Hepatic stellate cell (primary cell): ENCODE measurements at regions not wholly inside any gene's neighbourhood (a gene's known extent, or its start where the extent isn't known, plus 50 kb on each side); places are given as distances from the start of the nearest gene placed in this dataset.

Experiments
- DNase-seq: peaks from one replicate; pipeline ENCODE4 v3.0.0; 2011; ENCODE audit warnings: low spot score

DNA sequence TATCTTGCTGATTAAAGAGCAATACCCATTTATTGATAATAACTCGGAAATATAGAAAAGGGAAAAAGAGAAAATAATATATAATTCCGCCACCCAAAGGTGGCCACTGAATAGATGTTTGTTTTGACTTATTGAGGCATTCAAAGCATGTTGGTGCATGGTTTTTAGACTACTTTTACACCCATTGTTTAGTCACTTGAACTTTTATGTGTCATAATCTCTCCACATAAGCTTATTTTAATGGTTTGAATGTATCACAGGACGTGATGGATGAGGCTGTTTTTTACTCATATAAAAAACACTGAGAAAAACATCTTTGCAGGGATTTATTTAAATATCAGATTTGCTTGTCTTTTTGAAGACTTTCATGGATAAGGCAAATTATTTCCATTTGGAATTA, 120.4 kb downstream of the ACKR3 start:
- DNase-seq = no peak

DNA sequence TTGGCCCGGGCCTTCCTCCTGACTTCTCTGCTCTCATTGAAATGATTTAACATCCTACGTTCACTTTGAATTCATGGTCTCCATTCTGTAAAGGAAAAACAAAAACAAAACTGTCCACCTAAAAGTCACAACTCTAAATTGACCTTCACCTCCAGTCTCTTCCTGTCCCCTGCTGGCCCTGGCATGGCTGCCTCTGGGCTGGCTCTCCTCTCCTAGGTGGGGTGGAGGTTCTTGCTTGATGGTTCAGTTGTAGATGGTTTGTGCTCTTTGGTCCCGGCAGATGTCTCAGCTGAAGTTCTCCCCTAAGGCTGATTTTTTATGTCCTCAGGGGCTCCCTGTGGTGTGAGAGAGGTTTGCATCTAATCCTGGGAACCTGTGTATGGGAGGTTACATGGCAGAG, 121.1 kb downstream of the ACKR3 start:
- no peak for DNase-seq

DNA sequence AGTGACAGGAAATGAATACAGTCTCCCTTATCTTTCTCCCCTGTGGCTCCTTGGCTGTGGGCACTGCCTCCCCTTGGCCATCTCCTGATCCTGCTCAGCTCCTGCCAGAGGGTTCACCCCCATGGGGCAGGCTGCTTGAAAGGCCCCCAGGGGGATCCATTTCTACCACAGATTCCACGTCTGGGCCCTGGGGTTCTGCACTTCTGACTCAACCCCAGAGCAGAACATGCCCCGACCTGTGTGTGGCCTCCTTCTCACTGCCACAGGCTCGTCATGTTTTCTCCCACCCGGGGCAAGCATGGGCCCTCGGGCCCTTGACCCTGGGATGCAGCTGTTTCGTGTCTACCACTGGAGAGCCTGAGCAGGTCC, 122.2 kb downstream of the ACKR3 start:
- DNase-seq = no peak

DNA sequence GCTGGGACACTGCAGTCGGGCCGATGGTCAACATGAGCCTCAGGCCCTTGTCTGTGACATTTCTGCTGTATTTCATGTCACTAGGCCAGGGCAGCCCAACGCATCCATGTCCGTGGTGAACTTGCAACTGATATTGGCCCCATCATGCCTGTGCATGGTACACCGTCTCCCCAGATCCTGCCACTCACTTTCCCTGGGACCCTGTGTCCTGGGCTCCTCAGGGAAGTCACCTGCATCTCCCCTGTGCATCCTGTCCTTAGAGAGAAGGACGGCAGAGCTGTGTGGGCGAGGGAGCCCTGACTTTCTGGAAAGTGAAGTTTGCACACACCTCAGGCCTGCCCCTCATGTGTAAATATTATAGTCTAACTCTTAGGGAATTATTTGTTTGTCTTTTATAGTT, 123.3 kb downstream of the ACKR3 start:
- DNase-seq = no peak

DNA sequence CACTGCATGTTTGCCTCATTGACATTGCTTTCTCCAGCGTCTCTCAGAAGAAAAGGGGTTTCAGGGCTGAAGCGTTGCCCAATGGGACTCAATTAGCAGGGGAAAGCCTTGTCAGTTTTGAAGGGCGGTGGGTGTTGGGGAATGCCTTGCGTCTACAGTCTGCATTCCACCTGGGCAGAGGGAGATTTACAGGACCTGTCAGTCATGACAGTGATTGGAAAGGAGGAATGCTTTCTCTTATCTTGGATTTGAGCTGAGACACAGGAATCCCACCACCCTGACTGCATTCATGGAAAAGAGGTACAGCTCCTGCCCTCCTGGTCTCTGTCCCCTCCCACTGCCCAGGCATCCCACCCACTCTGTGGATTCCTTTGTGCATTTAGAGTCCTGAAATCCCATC, 123.9 kb downstream of the ACKR3 start:
- DNase-seq = no peak

DNA sequence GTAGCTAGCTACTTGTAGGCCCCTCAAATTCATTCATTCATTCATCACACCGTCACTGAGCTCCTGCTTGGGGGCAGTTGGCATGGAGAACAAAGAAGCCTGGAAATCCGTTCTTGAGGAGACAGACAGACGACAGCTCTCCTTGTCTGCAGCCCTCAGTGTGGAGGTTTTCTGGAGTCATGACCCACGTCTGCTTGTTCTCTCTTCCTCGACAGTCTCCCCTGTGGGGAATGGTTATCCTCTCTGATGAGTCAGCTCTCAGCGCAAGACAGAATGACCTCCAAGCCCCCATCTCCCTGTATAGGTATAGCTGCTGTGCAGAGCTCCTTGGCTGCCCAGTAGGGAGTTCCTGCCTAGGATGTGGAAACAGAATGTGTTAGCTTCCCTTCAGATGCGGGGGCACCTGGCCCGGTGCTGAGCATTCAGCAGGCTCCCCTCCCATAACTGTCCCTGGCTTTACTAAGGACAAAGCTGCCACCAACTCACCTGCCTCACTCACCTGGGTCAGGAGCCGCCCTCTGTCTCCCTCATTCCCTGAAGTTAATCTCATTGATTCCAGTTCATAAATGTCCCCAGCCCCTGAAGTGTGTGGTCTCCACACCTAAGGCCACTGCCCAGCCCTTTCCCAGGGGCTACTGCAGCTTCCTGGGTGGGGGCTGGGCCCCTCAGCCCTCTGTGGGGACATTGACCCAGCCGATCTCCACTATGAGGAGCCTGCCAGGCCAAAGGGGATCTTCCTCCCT, 124.7 kb downstream of the ACKR3 start:
- DNase-seq = no peak

DNA sequence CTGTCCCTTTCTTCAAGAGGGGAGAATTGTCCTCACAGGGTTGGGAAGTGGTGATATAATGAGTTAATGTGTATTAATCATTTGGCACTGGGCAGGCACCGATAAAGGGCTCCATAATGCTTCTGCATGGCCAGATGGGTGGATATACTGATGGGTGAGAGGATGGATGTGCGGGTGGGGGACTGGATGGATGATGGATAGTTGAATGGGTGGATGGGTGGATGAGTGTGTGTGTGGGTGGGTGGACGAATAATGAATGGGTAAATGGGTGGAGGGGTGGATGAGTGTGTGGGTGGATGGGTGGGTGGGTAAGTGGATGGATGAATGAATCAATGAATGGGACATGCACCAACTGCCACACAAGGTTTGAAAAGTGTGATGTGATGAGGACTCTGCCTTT, 127.2 kb downstream of the ACKR3 start:
- DNase-seq = no peak

DNA sequence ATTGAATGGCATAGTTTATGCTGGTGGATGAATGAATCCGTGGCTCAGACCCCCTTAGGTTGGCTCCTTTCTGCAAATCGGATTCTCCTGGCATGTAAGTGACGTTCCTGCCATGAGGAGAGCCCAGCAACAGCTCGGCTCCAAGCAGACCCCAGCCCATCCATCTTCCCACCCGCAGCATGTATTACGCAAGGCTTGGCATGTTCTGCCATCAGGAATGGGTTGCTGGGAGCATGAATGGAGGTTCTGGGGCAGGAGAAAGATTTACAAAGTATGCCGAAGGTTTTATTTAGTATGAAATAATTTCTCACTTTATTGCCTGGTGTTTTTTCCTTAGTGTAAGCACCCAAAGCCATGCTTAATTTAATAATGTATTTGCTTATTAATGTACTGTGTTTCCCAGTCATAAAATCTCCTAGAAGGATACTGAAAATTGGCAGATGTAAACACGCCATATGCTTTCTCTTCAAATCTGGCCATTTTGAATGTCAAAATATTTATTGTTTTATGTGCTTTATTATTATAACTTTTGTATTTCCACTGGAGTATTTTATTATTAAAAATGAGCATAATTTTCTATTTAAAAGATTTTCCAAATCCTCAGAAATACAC, 128.5 kb downstream of the ACKR3 start:
- DNase-seq = no peak

DNA sequence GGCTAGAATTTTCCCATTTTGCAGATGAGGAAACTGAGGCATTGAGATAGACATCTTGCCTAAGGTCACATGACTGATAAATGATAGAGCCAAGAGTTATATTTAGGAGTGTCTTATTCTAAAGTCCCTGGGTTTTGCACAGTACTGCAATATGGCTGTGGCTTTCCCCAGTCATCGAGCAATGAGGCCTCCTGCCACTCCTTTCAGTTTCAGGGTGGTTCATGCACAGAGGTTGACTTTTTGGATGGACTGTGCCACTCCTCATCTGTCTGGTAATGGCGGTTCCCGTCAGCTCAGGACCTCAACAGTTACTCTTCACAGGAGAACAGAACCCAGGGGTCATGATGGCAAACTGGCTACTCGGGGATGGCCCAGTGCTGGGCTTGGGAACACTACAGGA, 131.1 kb downstream of the ACKR3 start:
- DNase-seq = no peak

DNA sequence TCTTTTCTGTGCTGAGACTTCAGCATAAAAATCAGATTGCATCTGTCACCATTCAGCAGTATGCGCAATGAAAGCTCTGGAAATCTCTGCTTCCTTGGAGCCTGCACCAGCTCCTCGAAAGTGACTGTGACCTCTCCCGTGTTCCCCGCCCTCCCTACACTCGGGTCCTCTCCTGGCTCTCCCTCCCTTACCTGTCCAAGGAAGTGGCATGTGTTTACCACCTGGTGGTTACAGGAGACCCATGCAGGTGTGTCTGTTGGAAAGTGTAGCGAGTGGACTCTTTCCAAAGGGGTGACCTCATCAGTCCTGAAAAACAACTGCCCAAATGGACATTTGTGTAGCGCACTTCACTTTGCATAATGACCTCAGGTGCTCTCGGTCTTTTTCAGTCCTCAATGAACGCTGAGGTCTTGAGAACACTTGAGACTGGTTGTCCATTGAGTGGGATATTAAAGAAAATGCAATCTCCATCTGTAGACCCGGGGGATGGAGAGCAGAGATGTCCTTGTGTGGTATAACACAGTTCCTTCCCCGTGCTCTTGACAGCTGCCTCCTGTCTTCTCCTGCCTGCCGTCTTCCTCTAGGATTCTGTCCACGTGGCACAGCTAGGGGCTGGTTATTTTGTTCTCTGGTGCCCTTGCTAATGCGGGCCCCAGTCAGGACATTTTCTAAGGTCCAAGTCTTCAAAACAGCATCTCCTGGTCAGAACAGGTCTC, 133.2 kb downstream of the ACKR3 start:
- no peak for DNase-seq

DNA sequence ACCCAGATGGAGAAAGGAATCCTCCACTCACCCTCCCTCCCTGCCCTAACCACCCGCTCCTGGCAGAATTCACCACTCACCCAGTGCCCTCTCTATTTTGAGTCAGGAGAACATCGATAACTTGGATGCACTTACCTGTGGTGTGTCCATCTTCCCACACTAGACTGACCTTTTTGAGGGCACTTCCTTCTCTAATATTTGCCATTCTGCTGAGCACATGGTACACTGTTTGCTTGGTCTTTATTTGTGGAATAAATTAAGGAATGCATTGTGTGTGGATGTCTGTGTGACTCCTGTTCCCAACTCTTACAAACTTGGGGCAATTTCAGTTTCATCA, 133.7 kb downstream of the ACKR3 start:
- no peak for DNase-seq

DNA sequence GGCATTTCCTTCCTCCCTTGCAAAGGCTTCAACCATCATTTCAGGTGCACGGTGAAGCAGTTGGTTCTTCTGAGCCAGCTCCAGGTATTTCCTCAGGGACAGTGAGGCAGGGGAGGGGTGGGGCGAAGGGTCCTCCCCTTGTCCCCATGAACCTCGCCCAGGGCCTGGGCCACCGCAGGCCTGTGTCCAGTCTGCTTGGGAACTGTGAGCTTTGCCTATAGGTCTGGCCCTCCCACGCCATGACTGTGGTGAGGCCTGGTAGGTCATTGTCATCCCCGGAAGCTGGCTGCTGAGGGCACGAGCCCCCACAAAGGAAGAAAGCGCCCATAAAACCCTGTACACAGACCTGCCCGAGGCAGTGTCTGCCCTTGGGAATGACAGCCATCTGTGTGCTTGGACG, 134.3 kb downstream of the ACKR3 start:
- DNase-seq = no peak

DNA sequence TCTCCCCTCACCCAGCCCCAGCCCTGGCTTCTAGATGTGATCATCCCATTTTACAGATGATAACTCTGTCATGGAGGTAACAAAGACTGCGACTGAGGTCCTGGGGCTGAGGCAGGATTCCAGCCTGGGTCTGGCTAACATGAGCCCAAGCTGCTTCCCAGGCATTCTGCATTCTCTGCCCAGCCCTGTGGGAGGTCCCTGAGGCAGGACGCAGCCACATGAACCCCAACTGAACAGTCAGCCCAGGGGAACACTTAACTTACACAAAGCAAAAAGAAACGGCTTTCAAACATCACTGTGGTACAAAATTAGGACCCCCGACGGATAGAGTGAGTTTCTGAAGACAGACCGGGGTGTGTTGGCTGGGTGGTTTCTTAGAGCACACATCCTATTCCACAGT, 135.3 kb downstream of the ACKR3 start:
- no peak for DNase-seq

DNA sequence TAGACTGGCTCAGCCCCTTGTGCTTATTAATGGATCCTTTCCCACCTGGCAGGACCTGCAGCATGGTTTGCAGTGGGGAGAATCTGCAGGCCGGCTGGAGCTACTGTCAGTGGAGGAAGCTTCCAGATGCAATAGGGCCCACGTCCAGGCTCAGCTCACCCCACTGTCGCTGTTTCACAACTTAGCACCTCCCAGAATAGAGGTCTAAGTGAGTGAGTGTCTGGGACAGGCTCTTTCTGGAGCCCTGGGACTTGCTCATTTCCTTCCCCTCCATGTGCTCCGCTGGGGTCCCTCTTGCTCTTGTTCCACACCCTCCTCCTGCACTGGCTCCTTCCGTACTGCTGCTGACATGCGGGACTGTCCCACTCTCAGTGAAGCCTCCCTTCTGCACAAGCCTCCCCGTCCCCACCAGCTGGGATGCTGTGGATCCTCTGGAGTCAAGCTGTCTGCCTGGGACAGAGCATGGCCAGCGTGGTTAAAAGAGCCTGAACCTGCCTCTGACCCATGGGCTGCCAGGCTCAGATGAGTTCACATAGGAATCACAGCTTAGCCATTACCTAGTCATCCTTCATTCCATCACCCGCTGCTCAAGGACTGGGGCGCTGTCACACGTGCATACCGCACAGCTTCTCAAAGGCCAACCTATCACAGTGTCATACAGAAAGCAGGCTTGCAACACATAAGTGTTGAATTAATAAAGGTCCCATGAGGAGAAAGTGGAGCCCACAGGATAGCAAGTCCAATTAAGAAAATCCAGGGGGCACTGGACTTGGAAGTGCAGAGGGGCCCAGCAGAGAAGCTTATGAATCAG, 135.9 kb downstream of the ACKR3 start:
- DNase-seq = no peak

DNA sequence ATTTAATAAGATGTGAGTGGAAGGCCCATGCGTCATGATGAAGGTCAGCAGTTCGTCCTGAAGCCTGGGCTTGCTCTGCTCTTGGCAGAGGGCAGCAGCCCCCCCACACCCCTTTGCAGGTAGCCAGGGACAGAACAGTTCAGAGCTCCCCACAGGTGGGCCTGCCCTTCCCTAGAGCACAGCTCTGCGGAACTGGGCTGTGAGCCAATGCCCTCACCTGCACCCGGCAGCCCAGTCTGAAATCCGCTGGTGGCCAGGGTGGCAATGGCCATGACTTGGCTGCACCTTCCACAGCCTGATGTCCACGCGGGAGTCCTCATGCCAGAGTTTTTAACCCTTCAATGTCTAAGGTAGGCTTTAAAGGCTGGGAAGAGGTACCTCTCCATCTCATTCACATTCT, 136.7 kb downstream of the ACKR3 start:
- DNase-seq = no peak

DNA sequence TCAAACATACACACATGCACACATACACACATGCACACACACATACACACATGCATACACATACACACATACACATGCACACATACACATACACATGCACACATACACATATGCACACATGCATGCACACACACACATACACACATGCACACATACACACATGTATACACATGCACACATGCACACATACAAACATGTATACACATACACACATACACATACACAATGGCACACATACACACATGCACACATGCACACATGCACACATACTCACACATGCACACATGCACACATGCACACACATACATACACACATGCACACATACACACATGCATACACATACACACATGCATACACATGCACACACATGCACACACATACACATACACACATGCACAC, 137.2 kb downstream of the ACKR3 start:
- DNase-seq = no peak

DNA sequence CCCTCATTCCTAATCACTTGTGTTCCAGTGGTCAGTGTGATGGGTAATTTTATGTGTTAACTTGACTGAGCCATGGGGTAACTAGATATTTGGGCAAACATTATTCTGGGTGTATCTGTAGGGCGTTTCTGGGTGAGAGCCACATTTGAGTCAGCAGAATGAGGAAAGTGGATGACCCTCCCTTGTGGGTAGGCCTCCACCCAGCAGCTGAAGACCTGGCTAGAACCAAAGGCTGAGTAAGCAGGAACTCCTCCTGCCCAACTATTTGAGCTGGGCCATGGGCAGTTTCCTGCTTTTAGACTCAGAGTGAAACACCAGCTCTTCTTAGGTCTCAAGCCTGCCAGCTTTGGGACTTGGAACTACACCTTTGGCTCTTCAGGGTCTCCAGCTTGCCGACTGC, 141.8 kb downstream of the ACKR3 start:
- no peak for DNase-seq

DNA sequence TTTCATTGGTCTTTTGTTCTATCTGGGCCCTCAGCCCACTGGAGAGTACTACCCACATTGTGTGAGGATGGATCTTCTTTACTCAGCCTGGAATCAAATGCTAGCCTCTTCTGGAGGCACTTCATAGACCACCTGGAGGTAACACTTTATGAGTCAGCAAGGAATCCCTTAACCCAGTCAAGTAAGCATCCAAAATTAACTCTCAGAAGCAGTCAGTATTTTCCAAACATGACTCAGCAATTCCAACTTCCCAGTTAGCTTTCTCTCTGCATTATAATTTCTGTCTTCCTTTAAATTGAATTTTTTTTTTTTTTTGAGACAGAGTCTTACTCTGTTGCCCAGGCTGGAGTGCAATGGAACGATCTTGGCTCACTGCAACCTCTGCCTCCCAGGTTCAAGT, 142.7 kb downstream of the ACKR3 start:
- DNase-seq = no peak

DNA sequence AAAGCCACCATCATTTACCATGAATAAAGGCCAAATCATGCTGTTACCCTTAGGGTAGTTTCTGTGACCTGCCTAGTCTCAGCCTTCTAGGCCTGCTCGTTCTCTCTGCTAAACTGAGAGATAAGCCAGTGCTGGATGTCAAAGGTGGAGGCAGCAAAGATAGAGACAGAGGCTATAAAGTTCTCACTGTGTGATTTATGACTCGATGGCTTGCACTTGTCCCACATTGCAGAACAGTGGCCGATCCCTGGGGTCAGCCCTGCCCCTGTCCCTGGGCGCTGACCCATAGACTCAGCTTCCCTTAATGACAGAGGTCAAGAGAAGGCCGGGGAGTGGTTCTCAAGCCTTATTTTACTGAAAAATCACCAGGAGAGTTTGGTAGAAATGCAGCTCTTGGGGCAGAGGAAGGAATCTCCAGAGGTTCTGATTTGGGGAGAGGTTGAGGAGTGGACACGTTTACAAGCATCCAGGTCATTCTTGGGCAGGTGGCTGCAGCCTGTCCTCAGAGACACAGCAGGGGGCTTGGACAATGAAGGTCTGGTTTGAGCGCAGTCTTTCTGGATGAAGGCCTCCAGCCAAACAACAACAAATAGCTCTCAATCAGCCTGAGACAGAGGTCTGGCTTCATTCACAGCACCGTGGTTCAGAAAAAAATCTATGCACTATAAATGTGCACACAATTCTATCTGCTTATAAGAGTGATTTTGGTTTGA, 143.5 kb downstream of the ACKR3 start:
- DNase-seq = no peak

DNA sequence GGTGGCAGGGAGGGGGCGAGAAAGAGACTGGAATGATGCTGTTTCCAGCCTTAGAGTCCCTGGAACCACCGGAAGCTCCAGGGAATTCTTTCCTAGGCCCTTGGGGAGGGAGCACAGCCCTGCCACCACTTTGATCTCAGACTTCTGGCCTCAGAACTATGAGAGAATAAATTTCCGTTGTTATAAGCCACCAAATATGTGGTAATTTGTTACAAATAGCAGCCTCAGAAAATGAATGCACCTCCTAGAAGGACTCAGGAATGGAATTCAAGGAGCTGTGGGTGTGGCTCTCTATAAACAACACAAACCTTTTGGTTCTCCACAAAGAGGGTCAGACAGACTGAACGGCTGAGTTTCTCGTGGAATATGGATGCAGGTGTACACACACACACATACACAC, 144.5 kb downstream of the ACKR3 start:
- no peak for DNase-seq

DNA sequence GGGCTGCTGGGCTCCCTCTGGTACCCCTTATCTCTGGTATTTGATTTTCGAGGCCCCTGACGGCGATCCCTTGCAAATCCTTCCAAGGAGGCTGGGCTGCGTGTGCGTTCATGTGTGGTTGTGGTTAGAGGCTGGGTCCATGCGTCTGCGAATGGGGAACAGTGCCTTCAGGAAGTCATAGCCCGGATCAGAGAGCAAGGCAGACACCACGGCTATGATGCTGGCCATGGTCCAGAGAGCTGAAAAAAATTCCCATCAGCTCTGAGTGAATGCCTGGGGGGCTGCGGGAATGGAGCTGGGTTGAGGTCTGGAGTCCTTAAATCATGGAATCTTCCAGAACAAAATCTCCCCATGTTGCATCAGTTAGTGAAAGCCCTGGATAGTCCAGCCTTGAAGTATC, 145.5 kb downstream of the ACKR3 start:
- DNase-seq = no peak

DNA sequence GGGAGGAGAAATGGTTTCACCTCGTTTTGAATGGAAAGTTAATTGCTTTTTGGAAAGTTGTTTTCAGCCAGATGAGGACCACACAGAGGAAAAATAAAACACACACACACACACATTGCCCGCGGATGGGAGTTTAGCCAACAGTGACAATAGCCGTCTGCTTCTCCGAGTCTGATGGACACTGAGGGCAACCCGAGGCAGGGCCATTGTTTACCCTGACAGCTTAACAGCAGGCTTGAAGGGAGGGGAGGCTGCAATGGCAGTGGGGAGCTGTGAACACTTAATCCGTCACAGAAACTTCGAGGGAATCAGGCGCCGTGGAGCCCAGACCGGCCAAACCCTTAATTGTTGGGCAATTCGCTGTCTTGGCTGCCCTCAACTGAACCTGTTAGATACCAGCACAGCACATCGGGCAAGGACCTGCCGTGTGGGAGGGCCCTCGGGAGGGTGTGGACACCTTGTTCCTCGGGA, 145.9 kb downstream of the ACKR3 start:
- DNase-seq = no peak
